Right lobe of liver (tissue), 4 donors: ENCODE measurements at regions not wholly inside any gene's neighbourhood (a gene's known extent, or its start where the extent isn't known, plus 50 kb on each side); places are given as distances from the start of the nearest gene placed in this dataset.

ENCODE experiments used
- POLR2A ChIP-seq: fragments of 450-650 bp; IDR thresholded peaks from one replicate; pipeline ENCODE4 v1.6.1; 2017; ENCODE audit warnings: antibody characterized with exemption, mild to moderate bottlenecking
- TF ChIP-seq, protein P1 (sequence below), 4 donors: fragments of 200-600 bp in 3 of 4; fragments of 450-650 bp in 1 of 4; IDR thresholded peaks; one replicate each; pipeline versions ENCODE4 v1.5.1 to v1.8.0; 2016 to 2022; ENCODE audit warnings: antibody characterized with exemption in 4 of 4, mild to moderate bottlenecking in 2 of 4
- donor health status: DM: no; HTN: no; CAD: no.
- donor health status: DM: no; HTN: no; CAD: no.
- donor health status: DM: no; HTN: yes; CAD: no.

DNA sequence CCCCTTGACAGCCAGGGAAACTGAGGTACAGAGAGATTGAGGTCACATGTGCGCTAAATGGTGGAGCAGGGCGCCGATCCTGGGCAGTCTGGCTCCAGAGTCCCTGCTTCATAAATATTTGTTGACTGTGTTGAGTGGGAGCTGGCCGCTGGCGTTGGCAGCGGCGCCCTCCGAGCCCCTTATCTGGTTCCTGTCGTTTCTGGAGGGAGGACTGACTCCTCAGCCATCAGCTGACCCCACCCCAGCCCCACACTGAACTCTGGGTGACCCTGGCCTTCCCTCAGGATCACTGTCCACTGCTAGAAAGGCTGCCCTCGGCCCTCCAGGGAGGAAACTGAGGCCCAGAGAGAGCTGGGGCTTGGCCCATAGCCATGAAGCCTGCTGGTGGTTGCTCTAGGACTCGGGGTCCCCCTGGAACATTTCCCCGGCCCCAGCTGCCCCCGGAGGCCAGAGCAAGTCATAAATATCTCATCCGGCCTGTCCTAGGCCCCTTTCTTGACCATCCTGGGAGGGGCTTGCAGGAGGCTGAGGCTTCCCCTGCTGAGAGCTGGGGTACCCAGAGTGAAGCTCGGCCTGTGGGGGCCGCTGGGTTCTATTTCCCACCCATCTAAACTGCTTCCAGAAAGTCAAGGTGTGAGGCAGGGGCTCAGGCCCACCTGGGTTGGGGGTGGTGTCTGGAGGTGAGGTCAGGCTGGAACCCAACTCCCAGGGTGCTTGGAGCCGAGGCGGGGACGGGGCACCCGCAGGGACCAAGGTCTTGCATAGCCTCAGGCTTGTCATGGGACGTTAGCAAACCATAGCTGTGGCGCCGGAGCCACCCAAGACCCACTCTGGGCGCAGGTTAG, 51.7 kb upstream of the GSE1 start:
- TF ChIP-seq POLR2A = no peak
- TF ChIP-seq, protein P1, sequence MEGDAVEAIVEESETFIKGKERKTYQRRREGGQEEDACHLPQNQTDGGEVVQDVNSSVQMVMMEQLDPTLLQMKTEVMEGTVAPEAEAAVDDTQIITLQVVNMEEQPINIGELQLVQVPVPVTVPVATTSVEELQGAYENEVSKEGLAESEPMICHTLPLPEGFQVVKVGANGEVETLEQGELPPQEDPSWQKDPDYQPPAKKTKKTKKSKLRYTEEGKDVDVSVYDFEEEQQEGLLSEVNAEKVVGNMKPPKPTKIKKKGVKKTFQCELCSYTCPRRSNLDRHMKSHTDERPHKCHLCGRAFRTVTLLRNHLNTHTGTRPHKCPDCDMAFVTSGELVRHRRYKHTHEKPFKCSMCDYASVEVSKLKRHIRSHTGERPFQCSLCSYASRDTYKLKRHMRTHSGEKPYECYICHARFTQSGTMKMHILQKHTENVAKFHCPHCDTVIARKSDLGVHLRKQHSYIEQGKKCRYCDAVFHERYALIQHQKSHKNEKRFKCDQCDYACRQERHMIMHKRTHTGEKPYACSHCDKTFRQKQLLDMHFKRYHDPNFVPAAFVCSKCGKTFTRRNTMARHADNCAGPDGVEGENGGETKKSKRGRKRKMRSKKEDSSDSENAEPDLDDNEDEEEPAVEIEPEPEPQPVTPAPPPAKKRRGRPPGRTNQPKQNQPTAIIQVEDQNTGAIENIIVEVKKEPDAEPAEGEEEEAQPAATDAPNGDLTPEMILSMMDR (IDR thresholded peaks at IDR 0.05) = no peak
